Neural cell (in vitro differentiated cells): ENCODE measurements at regions not wholly inside any gene's neighbourhood (a gene's known extent, or its start where the extent isn't known, plus 50 kb on each side); places are given as distances from the start of the nearest gene placed in this dataset.

Source experiments
- H2AFZ ChIP-seq: fragments of 200-600, 300-800 bp; sonication (generic), shearing (Covaris generic); 2 replicates; pipeline ENCODE4 v1.6.0; 2014; ENCODE audit warnings: low read depth, mild to moderate bottlenecking, antibody characterized with exemption, low read length, moderate library complexity
- H3F3A ChIP-seq: fragments of 200-600 bp; shearing (Covaris generic); 2 replicates; pipeline ENCODE4 v1.6.1; 2016; ENCODE audit warnings: mild to moderate bottlenecking, moderate library complexity, mixed read lengths, antibody characterized with exemption, low read length; ENCODE audit not compliant: insufficient read depth, poor library complexity, severe bottlenecking
- H3K27ac ChIP-seq: fragments of 200-600, 300-800 bp; sonication (generic), shearing (Covaris generic); 2 replicates; pipeline ENCODE4 v1.5.1; 2014; ENCODE audit warnings: mild to moderate bottlenecking, low read length, moderate library complexity
- H3K27me3 ChIP-seq: fragments of 300-800, 200-600 bp; sonication (generic), shearing (Covaris generic); 2 replicates; pipeline ENCODE4 v1.6.0; 2014; ENCODE audit warnings: mild to moderate bottlenecking, low read depth, low read length, moderate library complexity; ENCODE audit not compliant: insufficient read depth
- H3K36me3 ChIP-seq: fragments of 300-800, 200-600 bp; sonication (generic), shearing (Covaris generic); 2 replicates; pipeline ENCODE4 v1.5.1; 2014; ENCODE audit warnings: mild to moderate bottlenecking, antibody characterized with exemption, low read length, moderate library complexity; ENCODE audit not compliant: insufficient read depth
- H3K4me2 ChIP-seq: fragments of 300-800, 200-600 bp; sonication (generic), shearing (Covaris generic); 2 replicates; pipeline ENCODE4 v1.6.0; 2014; ENCODE audit warnings: mild to moderate bottlenecking, low read length
- H3K4me3 ChIP-seq: fragments of 300-800, 200-600 bp; sonication (generic), shearing (Covaris generic); 2 replicates; pipeline ENCODE4 v1.5.1; 2014; ENCODE audit warnings: mild to moderate bottlenecking, low read length, moderate library complexity
- H3K79me2 ChIP-seq: fragments of 200-600 bp; shearing (Covaris generic); replicated peaks from 2 replicates; pipeline ENCODE4 v1.6.0; 2014; ENCODE audit warnings: mild to moderate bottlenecking, low read length, moderate library complexity; ENCODE audit not compliant: insufficient read depth
- H3K9ac ChIP-seq: fragments of 300-800, 200-600 bp; sonication (generic), shearing (Covaris generic); 2 replicates; pipeline ENCODE4 v1.6.1; 2016; ENCODE audit warnings: mild to moderate bottlenecking, low read length, mixed read lengths
- H3K9me2 ChIP-seq: fragments of 200-600 bp; shearing (Covaris generic); 2 replicates; pipeline ENCODE4 v1.6.1; 2016; ENCODE audit warnings: mild to moderate bottlenecking, low read length, mixed read lengths; ENCODE audit not compliant: insufficient read depth
- H3K9me3 ChIP-seq: fragments of 200-600, 300-800 bp; sonication (generic), shearing (Covaris generic); 2 replicates; pipeline ENCODE4 v1.6.1; 2016; ENCODE audit warnings: mild to moderate bottlenecking, mixed run types, low read length, moderate library complexity, mixed read lengths
- H4K20me1 ChIP-seq: fragments of 200-600 bp; shearing (Covaris generic); 2 replicates; pipeline ENCODE4 v1.6.1; 2016; ENCODE audit warnings: mild to moderate bottlenecking, mixed run types; ENCODE audit not compliant: insufficient read depth
- CTCF ChIP-seq: fragments of 450-650 bp; IDR thresholded peaks from 2 replicates; pipeline ENCODE4 v1.5.1; 2014; ENCODE audit warnings: antibody characterized with exemption, mild to moderate bottlenecking, moderate library complexity; ENCODE audit not compliant: poor library complexity, severe bottlenecking
- EP300 ChIP-seq: fragments of 450-650 bp; conservative IDR thresholded peaks from 2 replicates; pipeline ENCODE4 v1.6.1; 2014; ENCODE audit warnings: antibody characterized with exemption, mild to moderate bottlenecking, moderate library complexity; ENCODE audit not compliant: poor library complexity, severe bottlenecking
- EZH2 ChIP-seq: fragments of 200-600, 300-800 bp; shearing (Covaris generic), sonication (generic); IDR thresholded peaks from 2 replicates; pipeline ENCODE4 v1.6.1; 2014; ENCODE audit warnings: antibody characterized with exemption, low read length, borderline replicate concordance, mild to moderate bottlenecking; ENCODE audit not compliant: insufficient read depth, poor library complexity, severe bottlenecking
- MXI1 ChIP-seq: fragments of 450-650 bp; conservative IDR thresholded peaks from 2 replicates; pipeline ENCODE4 v1.6.1; 2014; ENCODE audit warnings: antibody characterized with exemption, mild to moderate bottlenecking; ENCODE audit not compliant: poor library complexity, severe bottlenecking
- POLR2AphosphoS5 ChIP-seq: IDR thresholded peaks from 2 replicates; pipeline ENCODE4 v1.6.1; 2012
- RAD21 ChIP-seq: fragments of 450-650 bp; conservative IDR thresholded peaks from 2 replicates; pipeline ENCODE4 v1.6.1; 2014; ENCODE audit warnings: antibody characterized with exemption, mild to moderate bottlenecking, moderate library complexity
- REST ChIP-seq: IDR thresholded peaks from 2 replicates; pipeline ENCODE4 v1.6.1; 2012; ENCODE audit warnings: borderline replicate concordance
- SMC3 ChIP-seq: fragments of 450-650 bp; conservative IDR thresholded peaks from 2 replicates; pipeline ENCODE4 v1.6.1; 2014; ENCODE audit warnings: antibody characterized with exemption, mild to moderate bottlenecking, moderate library complexity; ENCODE audit not compliant: poor library complexity
- TAF1 ChIP-seq: IDR thresholded peaks from 2 replicates; pipeline ENCODE4 v1.6.1; 2012; ENCODE audit warnings: low read depth

GRCh38 chr2:217282531-217282930 is 422.7 kb upstream of the TNP1 start:
- Histone ChIP-seq H3K27me3 (no peaks in the 10 kb centered on the region), H2AFZ (no peak overlapping the region), H4K20me1 (no peaks in the 10 kb centered on the region), H3K9ac (no peak overlapping the region), H3K4me2 (no peak overlapping the region), H3K36me3 (no peaks in the 10 kb centered on the region), H3K27ac (no peak overlapping the region), H3K9me3 (no peaks in the 10 kb centered on the region), H3K4me3 (no peak overlapping the region), H3F3A (no peaks in the 10 kb centered on the region), H3K79me2 (no peaks in the 10 kb centered on the region), H3K9me2 (no peaks in the 10 kb centered on the region)
- TF ChIP-seq EP300, result no peak
- no peak for TF ChIP-seq CTCF
- TF ChIP-seq MXI1, result no peak
- TF ChIP-seq POLR2AphosphoS5, result no peak
- TF ChIP-seq RAD21, result no peak
- TF ChIP-seq EZH2, result no peak
- no peak for TF ChIP-seq TAF1
- TF ChIP-seq REST, result no peak
- TF ChIP-seq SMC3, result no peak

GRCh38 chr2:217279556-217279955 is 419.7 kb upstream of the TNP1 start:
- Histone ChIP-seq H3K4me3 (no peak overlapping the region), H3K79me2 (no peaks in the 10 kb centered on the region), H3K36me3 (no peaks in the 10 kb centered on the region), H4K20me1 (no peaks in the 10 kb centered on the region), H2AFZ (no peak overlapping the region), H3F3A (no peaks in the 10 kb centered on the region), H3K9me2 (no peaks in the 10 kb centered on the region), H3K9me3 (no peaks in the 10 kb centered on the region), H3K4me2 (no peak overlapping the region), H3K27me3 (no peaks in the 10 kb centered on the region), H3K27ac (no peak overlapping the region), H3K9ac (no peak overlapping the region)
- TF ChIP-seq EZH2 (no peak), EP300 (no peak), REST (no peak), SMC3 (no peak), MXI1 (no peak), POLR2AphosphoS5 (no peak), CTCF (no peak), TAF1 (no peak), RAD21 (no peak)
